Mucosa of gallbladder (tissue), 1 donor: ENCODE measurements at regions not wholly inside any gene's neighbourhood (a gene's known extent, or its start where the extent isn't known, plus 50 kb on each side); places are given as distances from the start of the nearest gene placed in this dataset.

Experiments used
- DNase-seq: peaks from one replicate; pipeline ENCODE4 v3.0.0-alpha.2; 2020; ENCODE audit warnings: low spot score
- donor health status: DM: no; HTN: no; CAD: no.

GRCh38 chr10:128527711-128528110 is 401.5 kb upstream of the MKI67 start:
- no peak for DNase-seq

- DNase-seq, result no peak
Observed at GRCh38 chr10:128528167-128528566, 401.9 kb upstream of the MKI67 start.

DNA sequence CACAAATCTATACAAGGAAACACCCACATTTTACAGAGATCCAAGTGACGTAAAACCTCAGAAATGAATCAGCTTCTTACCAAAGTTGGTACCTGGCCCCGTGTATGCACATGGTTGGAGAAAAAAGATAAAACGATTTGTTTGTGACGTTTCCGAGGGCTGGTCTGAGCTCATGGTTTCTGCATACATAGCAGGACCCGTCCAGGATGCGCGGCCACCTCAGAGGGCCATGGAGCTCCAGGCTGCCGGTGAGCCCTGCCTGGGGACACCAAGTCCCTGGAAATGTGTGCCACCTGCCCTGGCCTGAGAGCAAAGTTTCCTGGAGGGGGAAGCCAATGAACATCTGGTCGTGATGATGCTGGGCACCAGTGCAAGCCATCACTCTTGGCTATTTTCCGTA is 402.6 kb upstream of the MKI67 start:
- DNase-seq, result no peak

DNA sequence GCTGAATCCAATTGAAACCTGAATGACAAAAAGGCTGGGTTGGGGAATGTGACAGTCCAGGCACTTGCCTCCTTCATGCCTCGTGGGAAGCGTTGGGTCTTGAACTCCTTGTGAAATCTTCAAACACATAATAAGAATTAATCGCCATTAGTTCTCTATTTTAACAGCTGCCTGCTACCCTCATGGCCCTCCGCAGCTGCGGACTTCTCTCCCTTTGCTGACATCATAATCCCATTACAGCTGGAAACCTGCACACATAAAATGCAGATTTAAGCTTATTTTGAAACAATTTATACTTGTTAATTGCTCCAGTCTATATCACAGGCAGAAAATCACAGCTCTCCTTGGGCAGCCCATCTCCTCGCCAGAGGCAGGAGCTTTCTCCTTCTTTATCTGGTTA is 403.0 kb upstream of the MKI67 start:
- no peak for DNase-seq

DNA sequence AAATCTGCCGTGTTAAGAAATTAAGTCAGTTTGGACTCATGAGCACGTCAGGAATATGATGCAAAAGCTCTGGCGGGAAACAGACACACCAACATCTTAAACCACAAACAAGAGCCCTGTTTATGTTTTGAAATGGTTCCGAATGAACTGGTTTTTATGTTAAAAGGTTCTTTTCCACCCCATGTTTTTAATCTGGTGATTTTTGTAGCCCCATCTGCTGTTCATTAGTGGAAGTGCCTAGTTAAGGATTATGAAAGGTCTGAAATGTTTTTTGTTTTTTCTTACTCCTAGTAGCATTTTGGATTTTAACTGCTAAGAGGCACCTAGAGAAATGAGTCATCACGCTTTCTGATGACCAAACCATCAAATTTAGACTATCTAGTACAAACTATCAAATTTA is 404.1 kb upstream of the MKI67 start:
- no peak for DNase-seq

DNA sequence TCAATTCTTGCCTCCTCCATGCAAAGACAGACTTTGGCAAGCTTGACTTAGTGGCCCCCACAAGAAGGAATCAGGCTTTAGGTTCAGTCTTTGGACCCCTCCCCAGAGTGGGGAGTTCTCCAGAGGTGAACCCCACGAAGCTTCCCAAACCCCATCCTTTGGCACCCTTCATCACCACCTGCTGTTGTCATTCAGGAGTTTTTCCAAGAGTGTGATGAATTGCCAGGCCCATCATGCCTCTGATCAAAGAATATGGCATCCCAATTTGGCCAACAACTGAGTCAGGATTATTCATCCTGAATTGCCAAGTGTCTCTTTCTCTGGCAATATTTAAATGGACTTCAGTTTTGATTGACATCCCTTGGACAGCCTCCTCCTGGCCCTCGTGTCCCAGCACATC is 404.7 kb upstream of the MKI67 start:
- no peak for DNase-seq

DNA sequence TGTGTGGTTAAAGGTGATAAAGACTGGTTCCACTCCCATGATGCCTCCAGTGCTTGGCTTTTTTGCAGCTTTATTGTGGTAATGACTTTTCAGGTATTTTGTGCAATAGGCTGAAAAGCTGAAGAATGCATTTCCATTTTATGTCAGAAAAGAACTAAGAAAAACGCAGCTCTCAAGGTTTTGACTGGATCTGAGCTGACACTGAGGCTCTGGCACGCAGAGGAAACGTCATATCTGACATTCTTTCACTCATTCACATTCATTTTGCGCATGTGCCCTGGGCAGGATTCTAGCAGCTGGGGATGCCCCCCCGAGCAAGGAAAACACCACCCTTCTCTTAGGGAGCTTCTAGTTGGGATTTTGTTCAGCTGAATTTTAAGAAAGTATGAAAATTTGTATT is 408.5 kb upstream of the MKI67 start:
- DNase-seq, result no peak

GRCh38 chr10:128536259-128536658 is 410.0 kb upstream of the MKI67 start:
- DNase-seq, result no peak

DNA sequence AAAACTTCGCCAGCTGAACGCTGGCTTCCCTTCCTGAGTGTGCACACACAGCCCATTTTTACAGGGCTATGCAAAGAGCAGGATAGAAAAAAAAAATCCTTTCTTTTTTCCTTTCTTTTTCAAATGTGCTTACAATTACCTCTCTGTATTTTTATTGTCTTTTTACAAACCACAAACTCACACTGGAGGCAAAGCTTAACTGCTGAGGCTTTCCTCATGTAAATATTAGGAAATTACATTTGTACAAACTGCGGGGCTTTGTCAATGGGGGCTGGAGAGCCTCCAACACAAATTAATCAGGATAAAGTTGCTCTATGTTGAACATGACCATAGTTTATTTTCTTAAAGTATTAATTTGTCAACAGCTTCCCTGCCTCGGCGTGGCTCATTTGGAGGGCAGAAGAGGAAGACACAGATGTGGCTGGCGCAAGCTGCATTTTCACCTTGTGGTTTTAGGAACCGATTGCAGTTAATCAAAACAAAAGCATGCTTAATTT is 411.7 kb upstream of the MKI67 start:
- DNase-seq, result no peak

DNA sequence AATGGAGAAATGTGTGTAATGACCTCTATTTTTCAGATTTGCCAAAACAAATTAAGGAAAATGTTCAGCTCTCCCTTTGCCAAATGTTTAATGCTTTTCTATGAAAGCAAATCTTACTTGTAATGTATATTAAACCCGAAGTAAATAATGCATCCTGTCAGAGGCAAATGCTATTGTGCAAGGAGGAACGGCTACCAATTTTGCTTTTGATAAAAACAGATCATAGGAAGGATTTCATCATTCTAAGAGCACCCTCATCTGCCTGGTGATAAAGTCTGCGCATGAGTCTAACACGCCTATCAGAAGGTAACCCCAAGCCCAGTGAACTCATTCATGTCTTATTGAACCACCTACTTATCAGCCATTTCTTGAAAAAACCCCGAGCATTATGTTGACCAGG is 412.4 kb upstream of the MKI67 start:
- no peak for DNase-seq

GRCh38 chr10:128539510-128540127 is 413.4 kb upstream of the MKI67 start:
- DNase-seq, result no peak

DNA sequence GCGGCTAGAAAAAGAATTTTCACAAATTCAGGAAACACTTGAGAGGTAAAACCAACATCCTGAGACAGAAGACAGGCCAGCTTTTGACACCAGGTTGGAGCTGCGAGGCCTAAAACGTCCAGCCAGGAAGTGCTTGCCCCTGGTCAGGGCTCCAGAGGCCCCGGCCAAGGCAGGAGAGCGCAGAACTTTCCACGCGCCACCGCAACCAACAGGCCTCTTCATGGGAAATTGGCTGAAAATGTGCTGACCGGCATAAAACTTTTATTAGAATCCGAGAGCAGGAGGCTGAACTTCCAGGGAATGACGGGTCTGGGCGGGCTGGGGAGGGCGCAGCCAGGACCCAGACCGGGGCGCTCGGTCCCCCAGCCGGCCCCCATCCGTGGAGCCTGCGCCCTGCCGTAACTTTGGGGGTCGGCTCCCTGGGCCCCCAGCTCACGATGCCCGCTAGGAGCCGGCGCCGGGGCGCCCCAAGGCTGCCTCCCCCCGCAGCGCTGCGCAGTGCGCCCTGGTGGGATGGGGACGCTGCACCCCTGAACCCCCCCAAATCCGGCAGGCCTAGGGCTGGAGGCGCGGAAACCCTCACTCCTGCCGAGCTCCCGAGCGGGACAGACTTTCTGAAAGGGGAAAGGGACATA is 414.0 kb upstream of the MKI67 start:
- DNase-seq, result no peak

DNA sequence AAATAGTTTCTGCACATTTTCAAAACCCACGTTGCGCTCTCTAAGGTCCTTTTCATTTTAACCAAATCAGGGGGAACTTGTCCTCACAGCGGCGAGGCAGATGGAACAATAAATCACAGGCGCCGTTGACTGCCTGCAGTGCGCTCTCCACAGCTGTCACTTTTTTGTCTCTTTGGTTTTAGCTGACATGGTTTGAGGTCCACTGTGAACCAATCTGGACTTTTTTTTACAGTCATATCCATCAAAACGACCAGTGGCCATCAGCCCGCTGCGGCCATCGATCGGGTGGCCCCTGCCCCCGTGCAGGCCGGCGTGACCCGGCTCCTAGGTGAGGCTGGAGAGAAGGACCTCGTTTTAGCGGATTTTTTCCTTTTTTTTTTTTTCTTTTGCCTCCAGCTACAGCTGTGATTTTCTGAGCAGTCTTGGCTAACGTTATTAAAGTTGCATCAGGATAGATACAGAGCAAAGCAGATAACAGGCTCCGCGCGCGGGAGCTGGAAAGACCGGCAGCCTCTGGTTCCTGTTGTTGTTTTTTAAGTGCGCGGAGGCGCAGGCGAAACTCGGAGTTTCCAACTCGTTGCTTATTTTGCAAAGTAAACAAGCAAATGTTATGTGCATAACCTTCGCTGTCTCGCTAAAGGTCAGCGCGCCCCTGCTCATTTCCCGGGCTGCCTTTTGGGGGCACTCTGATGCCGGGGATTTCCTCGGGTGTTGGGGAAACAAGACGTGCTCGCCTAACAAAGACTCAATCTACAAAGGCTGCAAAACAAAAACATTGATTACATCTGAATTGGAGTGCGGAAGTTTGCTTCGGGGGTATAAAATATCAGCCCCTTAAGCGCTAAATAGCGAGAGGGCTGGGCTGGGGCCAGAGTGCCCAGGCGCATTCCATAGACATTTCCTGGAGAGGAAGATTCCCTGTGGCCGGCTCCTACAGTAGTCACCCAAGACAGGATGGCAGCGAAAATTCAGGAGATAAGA is 414.8 kb upstream of the MKI67 start:
- DNase-seq, result no peak

DNA sequence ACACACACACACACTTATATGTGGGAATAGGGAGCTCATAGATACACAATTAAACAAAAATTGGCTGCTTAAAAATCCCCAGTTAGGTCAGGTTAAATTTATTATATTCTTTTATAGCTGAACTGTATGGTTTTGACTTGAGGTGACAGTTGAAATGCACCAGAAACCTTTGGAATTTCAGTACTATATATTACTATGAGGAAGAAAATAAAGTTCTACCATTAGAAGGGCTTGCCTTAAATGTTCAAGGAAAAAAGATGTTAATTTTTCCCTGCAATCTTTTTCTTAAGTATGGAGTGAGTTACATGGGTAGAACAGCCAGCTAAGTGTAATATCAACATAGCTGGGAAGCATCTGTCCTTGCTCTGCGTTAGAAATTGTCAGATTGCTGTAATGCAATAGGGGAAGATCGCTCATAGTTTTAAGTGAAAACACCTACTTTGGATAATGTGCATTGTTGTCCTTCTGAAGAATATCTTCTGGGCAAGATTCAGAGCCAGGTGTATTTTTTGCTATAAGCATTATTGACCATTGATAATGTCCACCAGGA is 415.8 kb upstream of the MKI67 start:
- DNase-seq, result no peak

- no peak for DNase-seq
Observed at GRCh38 chr10:128542659-128543058, 416.4 kb upstream of the MKI67 start.

GRCh38 chr10:128543151-128543550 is 416.9 kb upstream of the MKI67 start:
- no peak for DNase-seq

- DNase-seq, result no peak
Observed at GRCh38 chr10:128545216-128545615, 419.0 kb upstream of the MKI67 start.

DNA sequence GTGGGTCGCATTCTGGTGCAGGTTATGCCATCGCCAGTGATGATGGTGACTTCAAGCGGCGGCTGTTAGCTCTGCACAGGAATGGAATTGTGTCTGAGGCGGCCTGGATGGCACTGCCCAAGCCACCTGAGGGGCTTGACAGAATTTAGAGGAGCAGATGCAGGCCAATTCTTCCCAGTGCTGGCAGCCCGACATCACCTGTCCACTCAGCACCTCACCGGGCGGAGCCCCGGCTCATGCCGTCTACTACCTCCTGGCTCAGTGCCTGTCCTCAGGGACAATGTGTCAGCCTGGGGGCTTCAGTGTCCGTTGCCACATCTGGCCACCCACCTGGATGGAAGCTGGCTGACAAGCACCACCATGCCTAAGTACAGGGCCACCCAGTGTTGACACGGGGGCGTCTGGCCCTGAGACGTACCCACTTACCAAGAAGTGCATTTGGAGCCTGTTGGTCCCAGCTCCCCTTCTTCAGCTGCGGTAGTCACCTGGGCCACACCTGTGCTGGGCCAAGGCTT is 420.5 kb upstream of the MKI67 start:
- DNase-seq, result no peak

DNA sequence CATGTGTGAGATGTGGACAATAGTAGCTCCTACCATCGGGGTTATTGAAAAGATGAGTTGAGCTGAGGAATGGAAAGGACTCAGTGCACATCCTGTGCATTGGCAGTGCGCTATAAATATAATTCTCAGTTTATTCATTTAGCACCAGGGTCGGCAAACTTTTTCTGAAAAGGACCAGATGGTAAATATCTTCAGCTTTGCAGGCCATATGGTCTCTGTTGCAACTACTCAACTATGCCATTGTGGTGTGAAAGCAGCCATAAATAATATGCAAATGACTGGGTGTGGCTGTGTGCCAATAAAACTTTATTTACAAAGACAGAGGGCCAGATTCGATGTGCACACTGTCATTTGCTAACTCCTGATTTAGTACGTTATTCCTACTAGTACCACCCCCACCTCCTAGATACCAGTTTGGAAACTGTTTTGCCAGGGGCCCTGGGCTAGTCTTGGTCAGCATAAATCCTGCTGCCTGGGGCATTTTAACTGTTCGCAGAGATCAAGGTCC is 422.9 kb upstream of the MKI67 start:
- DNase-seq, result no peak

DNA sequence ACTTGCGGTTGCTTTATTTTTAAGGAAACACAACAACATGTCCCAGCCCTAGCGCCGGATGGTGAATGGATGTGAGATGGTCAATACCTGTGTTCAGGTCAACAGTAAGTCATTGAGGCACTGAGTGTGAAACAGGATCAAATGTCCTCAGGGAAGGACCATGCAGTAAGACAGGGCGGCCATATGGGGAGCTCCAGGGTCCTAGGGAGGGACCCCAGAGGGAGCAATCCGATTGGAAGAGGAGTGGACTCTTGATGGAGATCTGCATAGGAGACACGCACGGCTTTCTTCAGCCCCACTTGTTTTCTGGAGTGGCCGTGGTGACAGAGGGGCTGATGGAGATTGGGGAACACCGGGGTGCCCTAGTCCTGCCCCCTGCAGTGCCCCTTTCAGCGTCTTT is 423.8 kb upstream of the MKI67 start:
- DNase-seq, result no peak

DNA sequence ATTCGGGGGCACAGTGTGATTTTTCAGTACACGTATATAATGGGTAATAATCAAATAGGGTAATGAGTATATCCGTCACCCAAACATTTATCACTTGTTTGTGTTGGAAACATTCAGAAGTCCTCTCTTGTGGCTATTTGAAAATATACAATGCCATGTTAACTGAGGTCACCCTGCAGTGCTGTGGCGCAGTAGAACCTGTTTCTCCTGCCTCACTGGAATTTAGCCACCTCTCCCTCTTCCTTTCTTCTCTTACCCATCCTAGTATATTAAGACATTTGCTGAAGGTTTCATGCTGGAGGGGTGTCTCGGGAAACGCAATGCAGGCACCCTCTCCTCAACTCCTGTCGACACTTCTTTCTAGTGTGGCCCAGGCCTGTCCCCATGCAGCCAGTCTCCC is 425.3 kb upstream of the MKI67 start:
- DNase-seq, result no peak

GRCh38 chr10:128553755-128554154 is 427.5 kb upstream of the MKI67 start:
- DNase-seq, result no peak
